ENCODE measurements at regions not wholly inside any gene's neighbourhood (a gene's known extent, or its start where the extent isn't known, plus 50 kb on each side); places are given as distances from the start of the nearest gene placed in this dataset.

- TF ChIP-seq YY1 (IDR thresholded peaks at IDR 0.05; ENCODE audit: insufficient read depth, insufficient read length): no peak
- no peak for TF ChIP-seq ZNF274 (IDR thresholded peaks at IDR 0.05; ENCODE audit: low read depth, low read length)
Observed at GRCh38 chr20:2242678-2243077, 53.1 kb upstream of the TGM3 start.

Data from NT2/D1 (cell line).